SKM-1 treated with dmso at 0.1 percent for 144 hours (cell line): ENCODE measurements at regions not wholly inside any gene's neighbourhood (a gene's known extent, or its start where the extent isn't known, plus 50 kb on each side); places are given as distances from the start of the nearest gene placed in this dataset.

ENCODE experiments used
- DNase-seq: peaks from one replicate; lab custom pipeline; 2025; ENCODE audit not compliant: unreplicated experiment; lab: John Stamatoyannopoulos, UW

DNA sequence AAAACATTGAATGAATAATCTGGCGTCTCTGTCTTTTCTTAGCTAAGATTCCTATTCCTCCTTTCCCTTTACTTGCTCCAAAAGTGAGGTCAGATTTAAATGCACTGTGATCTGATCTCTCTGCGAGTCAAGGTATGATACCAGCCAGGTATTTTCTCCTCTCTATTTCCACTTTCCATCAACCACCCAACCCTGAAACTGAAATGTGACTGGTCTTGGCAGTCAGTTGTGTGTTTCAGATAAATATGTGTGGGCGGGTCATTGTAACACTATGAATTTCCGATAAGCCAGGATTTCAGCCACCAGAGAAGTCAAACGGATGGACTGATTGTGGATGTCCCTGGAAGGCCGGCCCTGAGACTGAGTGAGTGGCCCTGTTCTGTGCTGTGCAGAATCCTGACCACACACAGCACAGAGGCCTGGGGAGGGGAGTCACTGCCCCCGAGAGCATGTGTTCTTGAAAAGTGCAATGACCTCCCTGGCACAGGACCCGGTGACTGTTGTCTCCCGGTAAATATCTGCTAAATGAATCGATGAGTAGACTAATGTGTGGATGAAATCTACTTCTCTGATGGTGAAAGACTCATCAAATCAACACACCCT lies 612.5 kb upstream of the TMEM132C start:
- no peak for DNase-seq

DNA sequence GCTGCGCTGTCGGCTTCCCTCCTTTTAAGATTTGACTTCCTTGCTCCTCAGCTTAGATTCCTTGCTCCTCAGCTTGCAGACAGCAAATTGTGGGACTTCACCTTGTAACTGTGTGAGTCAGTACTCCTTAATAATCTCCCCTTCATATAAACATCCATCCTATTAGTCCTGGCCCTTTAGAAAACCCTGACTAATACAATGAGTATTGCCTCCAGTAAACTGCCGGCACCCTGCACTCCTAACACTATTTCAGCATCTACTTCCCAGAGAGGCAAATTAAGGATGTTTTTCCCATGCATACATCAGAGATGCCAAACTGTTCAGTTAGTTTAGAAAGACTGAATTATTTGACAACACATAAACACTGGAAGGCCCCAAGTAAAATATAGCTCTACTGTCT lies 611.3 kb upstream of the TMEM132C start:
- DNase-seq: no peak

DNA sequence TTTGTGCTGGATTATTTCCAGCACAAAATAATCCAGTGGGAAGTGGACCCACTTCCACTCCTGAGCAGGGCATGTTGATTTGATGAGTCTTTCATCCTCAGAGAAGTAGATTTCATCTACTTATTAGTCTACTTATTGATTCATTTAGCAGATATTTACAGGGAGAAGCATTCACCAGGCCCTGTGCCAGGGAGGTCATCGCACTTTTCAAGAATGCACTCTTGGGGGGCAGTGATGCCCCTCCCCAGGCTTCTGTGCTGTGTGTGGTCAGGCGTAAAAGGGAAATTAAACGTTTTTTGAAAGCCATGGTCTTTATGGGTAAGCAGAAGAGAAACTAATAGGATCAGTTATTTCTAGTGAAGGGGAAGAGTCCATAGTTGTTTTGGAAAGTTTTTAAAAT lies 610.7 kb upstream of the TMEM132C start:
- DNase-seq: no peak

DNA sequence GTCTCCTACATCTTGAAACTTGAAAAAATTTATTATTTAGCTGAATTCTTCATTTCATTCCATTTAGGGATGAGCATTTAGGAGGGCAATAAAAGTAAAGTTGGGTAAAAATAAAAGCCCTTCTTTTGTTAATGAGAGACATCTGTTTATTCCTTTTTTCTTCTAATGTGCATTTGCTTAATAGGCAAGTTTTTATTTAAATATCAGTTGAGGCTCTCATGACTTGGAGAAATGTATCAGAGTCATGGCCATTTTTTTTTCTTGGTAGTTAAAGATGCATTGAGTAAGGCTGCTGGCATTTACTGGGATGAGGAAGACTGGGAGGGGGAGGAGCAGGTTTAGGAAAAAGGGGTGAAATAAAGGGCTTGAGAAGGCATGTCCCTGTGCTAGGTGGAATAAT lies 609.9 kb upstream of the TMEM132C start:
- no peak for DNase-seq

DNA sequence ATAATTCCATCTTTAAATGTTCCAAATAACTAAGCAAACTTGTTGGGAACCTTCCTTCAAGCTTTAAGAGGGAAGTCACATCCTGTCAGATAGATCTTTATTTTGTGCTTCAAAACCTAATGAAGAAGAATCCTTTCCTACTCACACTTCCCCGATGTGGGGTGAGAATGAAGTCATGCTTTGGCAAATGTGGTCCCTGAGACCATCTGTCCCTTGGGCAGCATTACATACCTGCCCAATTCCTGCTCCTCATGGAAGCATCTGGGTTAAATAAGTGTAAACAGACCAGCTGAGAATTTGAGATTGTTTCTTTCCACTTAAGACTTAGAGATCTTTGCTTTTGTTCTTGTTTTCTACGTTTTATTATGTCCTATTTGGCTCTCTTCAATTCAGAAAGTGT lies 606.0 kb upstream of the TMEM132C start:
- DNase-seq: no peak

DNA sequence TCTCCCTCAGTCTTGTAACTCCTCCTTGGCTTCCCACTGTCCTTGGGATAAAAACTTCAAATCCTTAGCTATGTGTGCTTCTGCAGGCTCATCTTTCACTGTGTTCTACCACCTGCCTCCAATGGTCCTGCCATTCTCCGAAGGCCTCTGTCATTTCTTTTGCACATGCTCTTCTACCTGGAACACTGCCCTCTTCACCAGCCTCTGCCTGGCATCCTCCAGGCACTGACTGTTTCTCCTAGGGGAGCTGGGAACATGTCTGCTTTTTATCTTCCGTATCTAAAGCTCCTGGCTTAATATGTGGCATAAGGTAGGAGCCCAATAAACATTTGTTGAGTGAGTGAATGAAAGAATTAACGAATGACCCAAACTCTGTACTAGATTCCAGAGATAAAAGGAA lies 603.3 kb upstream of the TMEM132C start:
- DNase-seq: no peak

DNA sequence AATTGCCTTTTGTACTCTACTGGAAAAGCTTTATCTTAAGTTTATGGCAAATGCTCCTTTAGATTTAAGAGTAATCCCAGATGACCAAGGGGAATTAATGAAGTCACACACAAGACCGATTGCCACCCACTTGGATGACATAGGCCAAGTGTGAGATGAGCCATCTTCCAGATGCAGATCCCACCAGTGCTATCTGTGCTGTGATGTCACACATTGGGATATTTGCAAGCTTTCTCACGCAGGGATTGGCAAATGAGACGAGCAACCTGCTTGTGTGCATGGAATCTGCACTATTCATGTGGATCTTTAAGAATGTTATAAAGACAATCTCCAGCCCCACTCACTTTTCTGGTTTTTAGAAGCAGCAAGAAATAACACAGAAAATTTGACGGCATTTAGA lies 602.1 kb upstream of the TMEM132C start:
- no peak for DNase-seq

DNA sequence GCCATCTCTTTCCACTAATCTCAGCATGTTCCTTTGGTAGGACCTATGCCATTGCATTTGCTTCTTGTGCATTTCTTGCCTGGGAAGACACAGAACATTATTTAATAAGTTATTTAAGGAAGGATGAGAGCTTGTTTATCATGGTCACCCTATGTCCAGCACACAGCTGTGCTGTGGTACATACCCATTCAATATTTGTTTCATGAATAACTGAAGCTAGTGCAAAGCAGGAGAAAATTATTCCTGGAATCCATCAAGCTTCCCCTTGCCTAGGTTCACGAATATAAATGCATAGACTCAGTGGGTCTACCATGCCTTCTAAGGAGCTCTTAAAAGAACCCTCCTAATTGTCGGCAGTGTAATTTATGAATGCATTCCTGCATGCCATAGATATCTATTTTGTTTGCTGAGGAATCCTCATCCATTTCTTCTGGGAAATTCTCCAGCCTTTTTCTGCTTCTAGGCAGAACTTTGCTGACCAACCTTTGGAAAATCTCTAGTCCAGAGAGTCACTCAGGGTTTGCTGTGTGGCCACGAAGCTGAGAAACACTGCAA lies 599.8 kb upstream of the TMEM132C start:
- DNase-seq: no peak

DNA sequence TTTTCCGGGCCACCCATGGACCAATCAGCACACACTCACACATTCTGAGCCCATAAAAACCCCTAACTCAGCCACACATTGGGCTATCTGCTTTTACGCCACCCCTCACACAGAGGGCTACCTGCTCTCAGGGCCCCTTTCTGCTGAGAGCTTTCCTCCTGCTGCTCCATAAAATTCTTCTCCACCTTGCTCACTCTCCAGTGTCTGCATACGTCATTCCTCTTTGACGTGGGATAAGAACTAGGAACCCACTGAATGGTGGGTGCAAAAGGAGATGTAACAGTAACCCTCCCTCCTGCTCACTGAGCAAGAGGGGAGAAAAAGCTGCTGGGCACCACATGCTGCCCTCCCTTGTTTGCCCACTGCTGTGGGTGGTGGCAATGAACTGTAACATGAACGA lies 596.7 kb upstream of the TMEM132C start:
- DNase-seq: no peak

DNA sequence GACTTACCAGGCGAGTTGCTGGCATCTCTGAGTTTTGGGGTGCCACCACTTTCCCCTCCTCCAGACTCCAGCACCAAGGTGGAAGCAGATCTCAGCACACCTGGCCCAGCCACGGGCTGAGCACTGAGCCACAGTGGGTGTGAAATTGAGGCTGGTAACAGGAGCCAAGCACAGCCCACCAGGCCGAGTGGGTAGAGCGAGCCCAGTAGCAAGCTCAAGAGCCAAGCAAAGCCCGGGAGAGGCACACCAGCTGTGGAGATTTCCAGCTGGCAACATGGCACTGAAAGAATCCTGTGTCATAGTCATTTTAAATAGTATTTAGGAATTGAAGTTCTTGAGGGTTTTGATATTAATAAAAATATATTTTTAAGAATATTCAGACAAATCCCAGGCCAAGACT lies 596.2 kb upstream of the TMEM132C start:
- no peak for DNase-seq

DNA sequence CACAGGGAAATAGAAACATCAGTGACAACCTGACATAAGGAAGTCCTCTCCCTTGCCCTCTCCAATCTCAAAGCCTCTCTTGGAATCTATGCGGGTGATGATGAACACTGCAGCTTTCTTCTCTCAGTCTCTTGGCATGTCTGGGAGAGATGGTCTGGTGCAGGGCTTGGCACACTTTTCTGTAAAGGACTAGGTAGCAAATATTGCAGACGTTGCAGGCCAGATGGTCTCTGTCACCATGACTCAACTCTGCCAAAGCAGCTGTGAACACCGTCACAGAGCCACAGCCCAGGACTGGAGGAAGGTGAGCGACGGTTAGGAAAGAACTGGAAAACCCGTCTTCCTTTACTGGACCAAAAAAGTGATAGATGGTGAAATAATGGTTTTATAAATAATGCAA lies 591.0 kb upstream of the TMEM132C start:
- DNase-seq: no peak

DNA sequence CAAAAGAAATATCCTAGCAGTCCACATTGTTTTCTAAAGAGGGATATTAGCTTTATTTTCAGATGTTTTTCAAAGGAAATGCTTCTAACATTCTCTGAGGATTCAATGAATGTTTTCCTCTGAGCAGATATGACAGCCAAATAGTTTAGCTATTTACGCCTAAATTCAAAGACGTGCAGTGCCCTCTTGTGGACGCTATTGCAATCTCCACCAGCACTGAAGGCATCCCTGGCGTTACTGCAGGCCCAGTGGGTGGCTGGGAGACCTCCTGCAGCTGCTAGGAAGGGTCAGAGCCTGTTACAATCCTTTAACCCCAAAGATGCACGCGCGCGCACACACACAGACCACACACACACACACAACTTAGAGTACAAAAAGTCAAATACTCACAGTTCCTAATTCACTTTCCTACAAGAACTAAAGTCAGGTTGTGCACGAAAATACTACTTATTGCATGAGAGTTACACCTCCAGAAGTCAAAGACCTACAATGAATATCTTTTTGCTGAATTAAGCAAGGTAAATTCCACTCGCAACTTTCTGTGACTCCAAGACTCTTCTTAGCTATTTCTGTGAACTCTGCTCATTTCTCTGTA lies 589.3 kb upstream of the TMEM132C start:
- DNase-seq: peak; percentile 12

DNA sequence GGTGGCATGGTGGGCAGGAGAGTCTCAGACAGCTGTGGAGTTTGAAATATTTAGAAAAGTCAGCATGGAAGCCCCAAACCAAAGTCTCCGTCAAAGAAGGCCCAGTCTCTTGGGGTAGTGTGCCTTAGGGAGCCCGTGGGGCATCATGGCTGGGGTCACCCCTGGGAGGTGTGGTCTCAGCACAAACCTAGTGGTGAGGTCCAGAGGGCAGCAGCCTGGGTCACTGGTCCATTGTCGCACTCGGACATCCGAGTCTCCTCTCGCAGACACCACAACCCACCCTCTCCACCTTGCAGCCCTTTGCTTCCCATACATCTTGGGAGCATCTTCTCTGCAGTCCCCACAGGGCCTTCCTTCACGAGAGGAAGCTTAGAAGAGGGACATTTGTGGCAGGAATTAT lies 588.0 kb upstream of the TMEM132C start:
- no peak for DNase-seq

DNA sequence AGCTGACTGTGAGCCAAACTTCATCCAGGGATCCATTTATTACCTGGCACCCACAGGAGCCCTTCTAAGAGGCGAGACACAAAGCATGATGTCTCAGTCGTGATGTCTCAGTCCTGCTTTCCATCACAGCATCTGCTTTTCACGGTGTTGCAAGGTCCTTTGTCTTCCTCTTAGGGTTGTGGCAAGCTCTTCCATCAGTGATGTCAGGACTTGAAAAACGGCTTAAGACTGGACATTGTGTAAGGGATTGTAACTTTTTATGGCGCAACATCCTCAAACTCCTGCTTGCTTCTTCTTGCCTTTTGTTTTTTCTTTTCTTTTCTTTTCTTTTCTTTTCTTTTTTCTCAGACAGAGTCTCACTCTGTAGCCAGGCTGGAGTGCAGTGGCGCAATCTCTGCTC lies 586.5 kb upstream of the TMEM132C start:
- peak; percentile 61 for DNase-seq

DNA sequence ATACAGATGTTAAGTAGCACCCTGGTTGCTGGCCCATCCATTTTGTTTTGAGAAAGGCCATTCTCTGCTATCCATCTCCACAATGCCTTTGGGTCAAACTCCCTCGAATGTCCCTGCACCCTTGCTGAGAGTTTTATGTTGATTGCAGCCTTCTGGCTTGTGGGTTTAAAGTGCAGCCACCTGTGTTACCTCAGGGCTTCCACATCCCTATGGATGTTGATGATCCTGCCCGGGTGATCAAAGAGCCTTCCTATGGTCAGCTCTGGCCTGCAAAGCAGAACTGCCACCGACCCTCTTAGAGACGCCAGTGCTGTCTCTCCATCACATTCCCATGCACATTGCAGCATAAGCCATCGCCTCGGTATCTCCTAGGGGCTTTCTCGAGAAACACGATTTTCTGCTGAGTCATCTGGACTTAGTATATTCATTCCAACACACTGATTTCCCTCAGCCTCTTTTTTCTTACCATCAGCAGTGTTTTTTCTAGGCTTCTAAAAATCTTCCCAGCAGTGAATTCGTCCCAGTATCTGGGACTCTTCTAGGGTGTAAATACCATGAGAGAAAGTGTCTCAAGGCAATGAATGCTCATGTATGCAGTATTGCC lies 585.7 kb upstream of the TMEM132C start:
- no peak for DNase-seq

DNA sequence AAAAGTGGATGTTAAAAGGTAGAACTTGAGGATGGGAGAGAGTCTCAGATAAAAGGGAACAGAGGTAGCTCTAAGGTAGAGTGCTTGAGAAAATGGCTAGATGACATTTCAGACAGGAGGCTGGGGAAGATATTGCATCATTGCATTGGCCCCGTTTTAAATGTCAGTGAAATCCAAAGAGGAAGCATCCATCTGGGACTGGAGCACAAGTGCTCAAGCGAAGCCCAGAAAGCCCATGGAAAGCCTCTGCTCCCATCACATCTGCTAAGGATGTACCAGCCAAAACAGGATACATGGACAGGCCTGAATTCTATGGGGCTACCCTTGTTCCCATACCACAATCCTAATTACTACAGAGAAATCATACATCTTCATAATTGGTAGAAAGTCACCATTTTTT lies 581.5 kb upstream of the TMEM132C start:
- no peak for DNase-seq

DNA sequence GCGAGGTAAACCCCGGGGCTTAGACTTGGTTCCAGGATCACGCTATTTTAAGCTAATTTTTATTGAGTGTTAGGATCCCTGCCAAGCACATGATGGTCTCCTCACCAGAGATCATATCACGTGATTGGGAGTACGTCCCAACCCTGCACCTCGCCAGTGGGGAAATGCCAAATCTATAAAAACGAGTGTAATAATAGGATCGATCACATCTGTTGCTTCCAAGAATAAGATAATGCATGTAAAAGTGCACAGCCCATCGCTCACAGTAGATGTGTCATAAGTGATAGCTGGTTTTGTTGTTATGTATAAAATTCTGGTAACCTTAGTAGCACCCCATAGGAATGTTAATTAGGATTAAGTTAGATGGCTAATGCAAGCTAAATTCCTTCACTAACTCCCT lies 581.0 kb upstream of the TMEM132C start:
- DNase-seq: no peak

DNA sequence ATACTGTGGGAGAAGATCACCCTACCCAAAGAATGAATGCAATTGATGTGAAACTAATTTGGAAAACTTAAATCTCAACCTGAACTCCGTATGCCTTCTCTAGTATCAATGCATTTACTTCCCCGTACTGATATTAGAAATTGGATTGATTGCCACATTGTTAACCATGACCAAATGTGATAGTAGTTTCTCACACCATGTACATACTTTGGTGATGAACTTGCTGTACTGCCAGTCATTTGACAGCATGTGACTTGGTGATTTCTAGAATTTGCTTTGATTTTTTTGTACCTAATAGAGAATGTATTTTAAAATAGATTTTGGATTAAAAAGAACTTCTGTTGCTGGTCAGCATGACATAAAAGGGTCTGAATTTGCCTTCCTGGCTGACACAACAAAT lies 579.8 kb upstream of the TMEM132C start:
- no peak for DNase-seq

DNA sequence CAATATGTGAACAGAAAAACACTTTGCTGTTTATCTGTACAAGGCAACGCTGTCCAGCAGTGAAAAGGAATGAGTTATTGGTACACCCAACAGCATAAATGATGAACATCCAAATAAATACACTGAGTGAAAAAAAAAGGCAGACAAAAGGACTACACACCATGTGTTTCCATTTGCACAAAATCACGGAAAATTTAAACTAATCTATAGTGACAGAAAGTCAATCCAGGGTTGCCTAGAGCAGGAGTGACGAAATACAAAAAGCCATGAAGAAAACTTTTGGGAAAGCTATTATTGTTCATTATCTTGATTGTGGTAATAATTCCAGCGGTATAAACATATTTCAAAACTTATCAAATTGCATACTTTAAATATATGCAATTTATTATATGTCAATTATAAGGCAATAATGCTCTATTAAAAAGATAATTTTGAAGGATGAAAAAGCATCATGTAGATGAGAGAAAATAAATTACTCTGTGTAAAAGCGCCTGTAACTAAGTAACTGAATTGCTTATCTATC lies 578.0 kb upstream of the TMEM132C start:
- DNase-seq: no peak

DNA sequence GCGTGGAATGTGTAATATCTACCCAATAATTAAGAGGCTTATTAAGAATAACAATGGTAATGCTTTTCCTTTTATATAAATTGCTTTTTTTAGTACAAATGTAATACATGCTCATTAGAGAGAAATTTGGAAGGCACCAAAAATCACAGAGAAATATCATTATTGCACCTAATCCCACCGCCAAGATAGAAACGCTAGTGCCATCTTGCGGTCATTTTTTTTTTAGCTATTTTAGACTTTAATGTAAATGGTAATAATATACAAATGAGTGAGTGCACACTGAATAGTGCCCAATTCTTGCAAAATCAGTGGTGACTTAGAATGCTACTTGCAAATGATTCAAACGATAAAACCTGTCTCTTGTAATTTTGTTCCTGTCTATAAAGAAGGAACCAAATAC lies 576.8 kb upstream of the TMEM132C start:
- no peak for DNase-seq

DNA sequence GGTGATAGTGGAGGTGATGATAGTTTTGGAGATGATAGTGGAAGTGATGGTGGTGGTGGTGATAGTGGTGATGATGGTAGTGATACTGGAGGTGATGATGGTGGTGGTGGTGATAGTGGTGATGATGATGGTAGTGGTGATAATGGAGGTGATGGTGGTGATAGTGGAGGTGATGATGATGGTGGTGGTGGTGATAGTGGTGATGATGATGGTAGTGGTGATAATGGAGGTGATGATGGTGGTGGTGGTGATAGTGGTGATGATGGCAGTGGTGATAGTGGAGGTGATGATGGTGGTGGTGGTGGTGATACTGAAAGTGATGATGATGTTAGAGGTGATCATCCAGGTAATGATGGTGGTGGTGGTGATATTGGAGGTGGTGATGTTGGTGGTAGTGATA lies 570.0 kb upstream of the TMEM132C start:
- no peak for DNase-seq

DNA sequence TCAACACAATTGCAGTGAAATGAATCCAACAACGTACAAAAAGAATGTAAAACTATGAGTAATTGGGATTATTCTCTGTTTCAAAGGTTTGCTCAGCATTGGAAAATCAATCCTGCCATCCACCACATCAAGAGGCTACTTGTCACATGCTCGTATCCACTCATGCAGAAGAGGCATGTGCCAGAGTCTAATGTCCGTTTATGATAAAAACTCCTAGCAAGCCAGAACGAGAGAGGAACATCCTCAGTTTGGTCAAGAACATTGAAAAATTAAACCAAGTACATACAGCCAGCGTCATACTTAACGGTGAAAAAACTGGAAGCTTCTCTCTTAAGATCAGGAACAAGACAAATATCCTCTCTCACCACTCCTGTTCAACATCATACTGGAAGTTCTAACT lies 563.9 kb upstream of the TMEM132C start:
- DNase-seq: no peak
